Body of pancreas (tissue), 4 donors: ENCODE measurements at regions not wholly inside any gene's neighbourhood (a gene's known extent, or its start where the extent isn't known, plus 50 kb on each side); places are given as distances from the start of the nearest gene placed in this dataset.

ENCODE experiments used
- ATAC-seq: fragments of 150-250 bp; one replicate; pipeline ENCODE4 v1.9.1; 2016
- DNase-seq, 4 donors: peaks; one replicate each; pipeline ENCODE4 v3.0.0-alpha.2; 2019
- H3K27ac ChIP-seq, 4 donors: fragments of 200-600 bp; sonication (generic); 1 replicate in 3 of 4; 2 replicates in 1 of 4; pipeline versions ENCODE4 v1.5.1 to v1.6.1; 2016 to 2019; ENCODE audit warnings: mild to moderate bottlenecking in 1 of 4, mixed read lengths in 1 of 4, moderate library complexity in 1 of 4
- H3K27me3 ChIP-seq, 2 donors: fragments of 200-600 bp; sonication (generic); one replicate each; pipeline ENCODE4 v1.6.0; 2016; ENCODE audit warnings: mild to moderate bottlenecking in 1 of 2
- H3K36me3 ChIP-seq, 2 donors: fragments of 200-600 bp; sonication (generic); replicated peaks in 1 of 2; 2 replicates each; pipeline ENCODE4 v1.5.1; 2016; ENCODE audit warnings: low read depth in 2 of 2; ENCODE audit not compliant: insufficient read depth in 1 of 2
- H3K4me1 ChIP-seq: fragments of 200-600 bp; sonication (generic); one replicate; pipeline ENCODE4 v1.6.0; 2016
- H3K4me3 ChIP-seq, 2 donors: fragments of 200-600 bp; sonication (generic); 1 replicate in 1 of 2; 2 replicates in 1 of 2; pipeline ENCODE4 v1.5.1; 2016 to 2019
- H3K9me3 ChIP-seq, 3 donors: fragments of 200-600 bp; sonication (generic); 1 replicate in 2 of 3; 2 replicates in 1 of 3; pipeline ENCODE4 v1.5.1; 2016
- POLR2A ChIP-seq, 3 donors: fragments of 450-650 bp; IDR thresholded peaks; one replicate each; pipeline ENCODE4 v1.6.1; 2016; ENCODE audit warnings: antibody characterized with exemption in 3 of 3, mild to moderate bottlenecking in 2 of 3
- WGBS, 2 donors: methylation state at CpG; one replicate each; pipeline ENCODE4 v1.1.5; 2017; 5-methylcytosine and 5-hydroxymethylcytosine counted together
- intact Hi-C: fragments of 100-400 bp; cut with DNase I; formaldehyde crosslinking; loops from one replicate; pipeline ENCODE4 v1.15.1; 2023
- TF ChIP-seq, protein P1 (sequence below), 7 experiments: fragments of 450-650 bp in 4 of 7; fragments of 200-600 bp in 3 of 7; sonication (generic) in 3 of 7; IDR thresholded peaks; one replicate each; pipeline ENCODE4 v1.5.1; 2016 to 2019; ENCODE audit warnings: antibody characterized with exemption in 7 of 7

DNA sequence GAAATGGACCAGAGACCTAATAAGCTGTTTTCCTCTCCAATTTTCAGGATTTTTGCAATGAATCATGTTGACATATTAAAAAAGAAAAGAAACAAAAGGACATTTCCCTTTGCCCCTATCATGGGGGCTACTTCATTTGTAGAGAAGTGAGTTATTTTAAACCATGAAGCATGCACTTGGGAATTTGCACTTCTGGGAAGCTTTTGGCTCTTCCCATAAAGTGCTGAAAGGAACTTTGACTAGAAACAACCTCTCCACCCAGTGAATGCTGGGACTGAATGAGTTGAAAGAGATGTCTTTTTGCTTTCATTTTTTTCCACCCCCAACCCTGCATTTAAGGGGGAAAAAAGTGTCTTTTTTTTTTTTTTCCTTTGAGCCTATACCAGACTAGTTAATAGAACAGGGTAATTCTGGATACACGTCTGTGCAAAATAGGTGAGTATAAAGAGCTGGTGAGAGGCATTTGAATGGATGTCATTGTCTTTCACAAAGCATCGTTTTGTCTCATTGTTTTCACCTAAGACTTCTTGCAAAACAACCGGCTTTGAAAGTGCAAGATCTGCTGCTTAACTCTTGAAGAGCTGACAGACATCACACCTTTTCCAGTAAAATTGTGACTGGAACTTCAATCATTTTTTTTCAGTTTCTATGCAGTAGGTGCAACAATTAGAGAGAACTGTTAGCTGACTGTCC lies 138.7 kb upstream of the BACH2 start:
- no peak for DNase-seq
- 24 to 28% methylated on average over 3 of the region's 3 CpGs for WGBS, 2 donors

DNA sequence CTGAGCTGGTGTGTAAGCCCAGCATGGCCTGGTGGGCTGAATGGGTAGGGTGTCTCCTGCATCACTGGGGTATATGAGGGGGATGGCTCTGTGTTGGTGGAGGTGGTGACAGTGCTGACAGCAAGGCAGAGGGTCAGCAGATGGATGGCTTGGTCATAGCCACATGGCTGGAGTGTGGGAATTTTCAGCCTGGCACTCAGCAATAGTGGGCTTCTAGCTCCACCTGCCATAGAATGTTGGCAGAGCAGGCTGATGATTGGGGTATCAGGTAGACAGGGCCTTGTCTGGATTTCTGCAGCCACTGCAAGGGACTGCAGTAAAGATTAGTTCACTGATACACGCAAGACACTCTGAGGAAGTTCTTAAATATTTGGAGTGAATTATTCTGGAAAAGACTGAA lies 137.5 kb upstream of the BACH2 start:
- DNase-seq: no peak
- H3K4me3 ChIP-seq: no peak overlapping the region
- H3K36me3 ChIP-seq: no peaks in the 10 kb centered on the region
- no peak overlapping the region for H3K27ac ChIP-seq
- intact Hi-C loops: no loop called here
- no peaks in the 10 kb centered on the region for H3K4me1 ChIP-seq
- 79 to 100% methylated on average over 1 of the region's 1 CpG for WGBS, 2 donors
- H3K9me3 ChIP-seq: peaks cover 0 to 18% (median 0%) of the 10 kb centered on the region in 3 donors
- TF ChIP-seq, protein P1, sequence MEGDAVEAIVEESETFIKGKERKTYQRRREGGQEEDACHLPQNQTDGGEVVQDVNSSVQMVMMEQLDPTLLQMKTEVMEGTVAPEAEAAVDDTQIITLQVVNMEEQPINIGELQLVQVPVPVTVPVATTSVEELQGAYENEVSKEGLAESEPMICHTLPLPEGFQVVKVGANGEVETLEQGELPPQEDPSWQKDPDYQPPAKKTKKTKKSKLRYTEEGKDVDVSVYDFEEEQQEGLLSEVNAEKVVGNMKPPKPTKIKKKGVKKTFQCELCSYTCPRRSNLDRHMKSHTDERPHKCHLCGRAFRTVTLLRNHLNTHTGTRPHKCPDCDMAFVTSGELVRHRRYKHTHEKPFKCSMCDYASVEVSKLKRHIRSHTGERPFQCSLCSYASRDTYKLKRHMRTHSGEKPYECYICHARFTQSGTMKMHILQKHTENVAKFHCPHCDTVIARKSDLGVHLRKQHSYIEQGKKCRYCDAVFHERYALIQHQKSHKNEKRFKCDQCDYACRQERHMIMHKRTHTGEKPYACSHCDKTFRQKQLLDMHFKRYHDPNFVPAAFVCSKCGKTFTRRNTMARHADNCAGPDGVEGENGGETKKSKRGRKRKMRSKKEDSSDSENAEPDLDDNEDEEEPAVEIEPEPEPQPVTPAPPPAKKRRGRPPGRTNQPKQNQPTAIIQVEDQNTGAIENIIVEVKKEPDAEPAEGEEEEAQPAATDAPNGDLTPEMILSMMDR (IDR thresholded peaks at IDR 0.05): no peak
- no peak for TF ChIP-seq POLR2A (IDR thresholded peaks at IDR 0.05)
- H3K27me3 ChIP-seq: no peaks in the 10 kb centered on the region
- no peak for ATAC-seq

More for the DNA sequence above, 138.7 kb upstream of the BACH2 start:
- no peaks in the 10 kb centered on the region for H3K27me3 ChIP-seq
- peaks cover 0 to 12% (median 0%) of the 10 kb centered on the region in 3 donors for H3K9me3 ChIP-seq
- H3K36me3 ChIP-seq: no peaks in the 10 kb centered on the region
- TF ChIP-seq POLR2A (IDR thresholded peaks at IDR 0.05): no peak
- TF ChIP-seq, protein P1 (IDR thresholded peaks at IDR 0.05): no peak
- H3K4me3 ChIP-seq: no peak overlapping the region
- H3K27ac ChIP-seq: no peak overlapping the region
- H3K4me1 ChIP-seq: no peaks in the 10 kb centered on the region
- no peak for ATAC-seq
- intact Hi-C loops: no loop called here

DNA sequence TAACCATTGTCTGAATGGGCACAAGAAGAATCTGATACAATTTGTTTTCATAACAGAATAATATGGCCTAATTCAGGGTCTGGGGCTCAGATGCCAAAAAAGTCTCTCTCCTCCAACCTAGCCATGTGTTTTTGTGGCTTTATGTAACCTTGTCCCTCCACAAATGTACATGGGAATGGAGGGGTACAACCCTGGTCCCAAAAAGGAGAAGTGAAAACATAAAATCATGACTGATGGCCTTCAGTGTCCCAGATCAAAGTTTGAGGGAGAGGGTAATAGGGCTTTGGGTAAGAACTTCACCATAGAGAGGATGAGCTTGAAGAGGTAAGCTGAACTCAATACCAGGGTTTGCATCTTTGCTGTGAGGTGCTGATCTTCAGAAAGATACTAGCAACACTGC lies 136.3 kb upstream of the BACH2 start:
- Histone ChIP-seq H3K4me1 (no peaks in the 10 kb centered on the region), H3K27me3 (no peaks in the 10 kb centered on the region), H3K27ac (no peak overlapping the region), H3K9me3 (peaks cover 0 to 18% (median 0%) of the 10 kb centered on the region in 3 donors), H3K36me3 (no peaks in the 10 kb centered on the region), H3K4me3 (no peak overlapping the region)
- intact Hi-C loops: no loop called here
- TF ChIP-seq, protein P1 (IDR thresholded peaks at IDR 0.05): no peak
- TF ChIP-seq POLR2A (IDR thresholded peaks at IDR 0.05): no peak
- ATAC-seq (no peak), DNase-seq (no peak)

DNA sequence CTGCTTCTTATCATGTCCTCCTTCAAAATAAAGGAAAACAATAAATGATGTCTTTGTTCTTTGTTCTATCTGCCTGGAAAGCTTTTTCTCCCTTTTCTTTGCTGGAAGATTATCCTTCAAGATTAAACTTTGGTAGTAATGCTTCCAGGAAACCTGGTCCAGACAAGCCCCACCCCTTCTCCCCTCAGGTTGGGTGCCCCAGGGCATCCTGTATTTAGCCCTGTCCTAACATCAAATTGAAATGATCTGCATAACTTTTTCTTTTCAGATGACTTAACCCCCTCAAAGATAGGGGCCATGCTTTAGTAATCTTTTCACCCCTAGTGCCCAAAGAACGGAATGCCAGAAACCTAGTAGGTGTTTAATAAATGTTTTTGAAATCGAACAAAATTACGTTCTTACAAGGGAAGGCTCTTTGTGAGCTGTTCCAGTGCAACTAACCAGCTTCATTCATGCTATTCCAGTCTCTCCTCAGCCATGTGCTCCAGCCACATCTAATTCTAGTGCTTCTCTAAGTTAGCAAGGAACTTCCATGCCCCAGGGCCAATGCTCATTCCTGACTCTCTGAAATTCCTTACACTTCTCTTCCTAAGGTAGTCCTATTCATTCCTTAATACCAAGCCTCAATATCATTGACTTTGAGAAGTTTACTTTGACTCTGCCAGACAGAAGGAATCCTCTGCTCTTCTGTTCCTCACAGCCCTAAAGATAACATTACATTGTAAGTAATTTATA lies 135.6 kb upstream of the BACH2 start:
- WGBS, 2 donors: 73 to 77% methylated on average over 3 of the region's 3 CpGs
- no peaks in the 10 kb centered on the region for H3K36me3 ChIP-seq
- H3K4me1 ChIP-seq: no peaks in the 10 kb centered on the region
- TF ChIP-seq, protein P1 (IDR thresholded peaks at IDR 0.05): no peak
- TF ChIP-seq POLR2A (IDR thresholded peaks at IDR 0.05): no peak
- H3K4me3 ChIP-seq: no peak overlapping the region
- ATAC-seq (no peak), DNase-seq (no peak)
- peaks cover 0 to 18% (median 0%) of the 10 kb centered on the region in 3 donors for H3K9me3 ChIP-seq
- H3K27ac ChIP-seq: no peak overlapping the region
- no peaks in the 10 kb centered on the region for H3K27me3 ChIP-seq
- intact Hi-C loops: no loop called here
